ENCODE measurements at regions not wholly inside any gene's neighbourhood (a gene's known extent, or its start where the extent isn't known, plus 50 kb on each side); places are given as distances from the start of the nearest gene placed in this dataset.
"Not testable (repeated sequence)": the region's sequence is repeated elsewhere in the genome, so short reads cannot be mapped to it uniquely, and the experiment has no call there.

- H3K4me1 ChIP-seq (ENCODE audit: insufficient read depth, low read length, poor library complexity, severe bottlenecking): no peaks in the 10 kb centered on the region
- DNase-seq (ENCODE audit: low spot score): peak; percentile 13
- CTCF ChIA-PET: no interaction called here
- intact Hi-C loops (cut with micrococcal nuclease; ENCODE audit: unreplicated experiment): no loop called here
- BruUV-seq (replicated peaks): no TSS peak
- no peaks in the 10 kb centered on the region for H3K9me3 ChIP-seq (ENCODE audit: low read depth, low read length, poor library complexity, severe bottlenecking)
- POLR2A ChIA-PET (ENCODE audit: low non-redundant PET): no interaction called here
- H3K27ac ChIP-seq (ENCODE audit: low read depth, low read length, poor library complexity, severe bottlenecking): no peak overlapping the region
- H3K4me3 ChIP-seq (ENCODE audit: low read depth, low read length, poor library complexity, severe bottlenecking): no peak overlapping the region
- H3K27me3 ChIP-seq (replicated peaks; ENCODE audit: insufficient read depth, low read depth, low read length, poor library complexity): no peaks in the 10 kb centered on the region
- TF ChIP-seq CTCF (conservative IDR thresholded peaks at IDR 0.05; ENCODE audit: low read depth, low read length): no peak
- no peak for TF ChIP-seq EZH2 (IDR thresholded peaks at IDR 0.05; ENCODE audit: borderline replicate concordance, low read depth, low read length, poor library complexity, severe bottlenecking)
- H3K36me3 ChIP-seq (ENCODE audit: insufficient read depth, low read length, poor library complexity, severe bottlenecking): no peaks in the 10 kb centered on the region
These were observed 59.3 kb downstream of the GPR88 start for GRCh38 chr1:100597061-100597741.

DNA sequence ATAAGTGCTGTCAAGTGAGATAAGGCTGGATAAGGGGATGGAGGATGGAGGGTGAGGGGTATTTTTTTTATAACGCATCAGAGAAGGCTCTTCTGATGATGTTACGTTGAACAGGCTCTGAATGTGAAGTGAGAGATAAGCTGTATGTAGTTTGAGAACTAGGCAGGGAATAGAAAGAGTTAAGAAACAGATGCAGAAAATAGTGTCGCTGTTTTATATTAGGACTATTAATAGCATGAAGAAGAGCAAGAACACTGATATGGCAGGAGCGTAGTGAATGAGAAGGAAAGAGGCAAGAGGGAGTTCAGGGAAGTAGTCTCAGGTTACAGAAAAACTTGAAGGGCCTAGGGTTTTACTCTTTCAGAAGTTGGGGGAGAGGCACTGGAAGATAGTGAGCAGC is 59.8 kb downstream of the GPR88 start:
- ChIA-PET POLR2A (ENCODE audit: low non-redundant PET) (no interaction called here), CTCF (no interaction called here)
- H3K9me3 ChIP-seq (ENCODE audit: low read depth, low read length, poor library complexity, severe bottlenecking): no peaks in the 10 kb centered on the region
- no peaks in the 10 kb centered on the region for H3K27me3 ChIP-seq (replicated peaks; ENCODE audit: insufficient read depth, low read depth, low read length, poor library complexity)
- no peak for DNase-seq (ENCODE audit: low spot score)
- intact Hi-C loops (cut with micrococcal nuclease; ENCODE audit: unreplicated experiment): no loop called here
- no TSS peak for BruUV-seq (replicated peaks)
- H3K4me3 ChIP-seq (ENCODE audit: low read depth, low read length, poor library complexity, severe bottlenecking): no peak overlapping the region
- TF ChIP-seq CTCF (conservative IDR thresholded peaks at IDR 0.05; ENCODE audit: low read depth, low read length): no peak
- TF ChIP-seq EZH2 (IDR thresholded peaks at IDR 0.05; ENCODE audit: borderline replicate concordance, low read depth, low read length, poor library complexity, severe bottlenecking): no peak
- H3K27ac ChIP-seq (ENCODE audit: low read depth, low read length, poor library complexity, severe bottlenecking): no peak overlapping the region
- no peaks in the 10 kb centered on the region for H3K36me3 ChIP-seq (ENCODE audit: insufficient read depth, low read length, poor library complexity, severe bottlenecking)
- H3K4me1 ChIP-seq (ENCODE audit: insufficient read depth, low read length, poor library complexity, severe bottlenecking): no peaks in the 10 kb centered on the region

DNA sequence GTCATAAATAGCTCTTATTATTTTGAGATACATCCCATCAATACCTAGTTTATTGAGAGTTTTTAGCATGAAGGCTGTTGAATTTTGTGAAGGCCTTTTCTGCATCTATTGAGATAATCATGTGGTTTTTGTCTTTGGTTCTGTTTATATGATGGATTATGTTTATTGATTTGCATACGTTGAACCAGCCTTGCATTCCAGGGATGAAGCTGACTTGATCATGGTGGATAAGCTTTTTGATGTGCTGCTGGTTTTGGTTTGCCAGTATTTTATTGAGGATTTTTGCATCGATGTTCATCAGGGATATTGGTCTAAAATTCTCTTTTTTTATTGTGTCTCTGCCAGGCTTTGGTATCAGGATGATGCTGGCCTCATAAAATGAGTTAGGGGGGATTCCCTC is 62.4 kb downstream of the GPR88 start:
- CTCF ChIA-PET: not testable (repeated sequence)

DNA sequence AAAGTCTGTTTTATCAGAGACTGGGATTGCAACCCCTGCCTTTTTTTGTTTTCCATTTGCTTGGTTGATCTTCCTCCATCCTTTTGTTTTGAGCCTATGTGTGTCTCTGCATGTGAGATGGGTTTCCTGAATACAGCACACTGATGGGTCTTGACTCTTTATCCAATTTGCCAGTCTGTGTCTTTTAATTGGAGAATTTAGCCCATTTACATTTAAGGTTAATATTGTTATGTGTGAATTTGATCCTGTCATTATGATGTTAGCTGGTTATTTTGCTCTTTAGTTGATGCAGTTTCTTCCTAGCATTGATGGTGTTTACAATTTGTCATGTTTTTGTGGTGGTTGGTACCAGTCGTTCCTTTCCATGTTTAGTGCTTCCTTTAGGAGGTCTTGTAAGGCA is 64.1 kb downstream of the GPR88 start:
- POLR2A ChIA-PET (ENCODE audit: low non-redundant PET); H3K27me3 ChIP-seq (replicated peaks; ENCODE audit: insufficient read depth, low read depth, low read length, poor library complexity); BruUV-seq (replicated peaks); H3K9me3 ChIP-seq (ENCODE audit: low read depth, low read length, poor library complexity, severe bottlenecking); DNase-seq (ENCODE audit: low spot score); H3K4me3 ChIP-seq (ENCODE audit: low read depth, low read length, poor library complexity, severe bottlenecking); intact Hi-C loops (cut with micrococcal nuclease; ENCODE audit: unreplicated experiment); H3K36me3 ChIP-seq (ENCODE audit: insufficient read depth, low read length, poor library complexity, severe bottlenecking); H3K4me1 ChIP-seq (ENCODE audit: insufficient read depth, low read length, poor library complexity, severe bottlenecking); CTCF ChIA-PET; H3K27ac ChIP-seq (ENCODE audit: low read depth, low read length, poor library complexity, severe bottlenecking): not testable (repeated sequence)

More for the DNA sequence above, 62.4 kb downstream of the GPR88 start:
- BruUV-seq (replicated peaks); POLR2A ChIA-PET (ENCODE audit: low non-redundant PET); H3K36me3 ChIP-seq (ENCODE audit: insufficient read depth, low read length, poor library complexity, severe bottlenecking); H3K9me3 ChIP-seq (ENCODE audit: low read depth, low read length, poor library complexity, severe bottlenecking); H3K4me3 ChIP-seq (ENCODE audit: low read depth, low read length, poor library complexity, severe bottlenecking); H3K4me1 ChIP-seq (ENCODE audit: insufficient read depth, low read length, poor library complexity, severe bottlenecking); DNase-seq (ENCODE audit: low spot score); intact Hi-C loops (cut with micrococcal nuclease; ENCODE audit: unreplicated experiment); H3K27me3 ChIP-seq (replicated peaks; ENCODE audit: insufficient read depth, low read depth, low read length, poor library complexity); H3K27ac ChIP-seq (ENCODE audit: low read depth, low read length, poor library complexity, severe bottlenecking): not testable (repeated sequence)
